Myocyte (in vitro differentiated cells): ENCODE measurements at regions not wholly inside any gene's neighbourhood (a gene's known extent, or its start where the extent isn't known, plus 50 kb on each side); places are given as distances from the start of the nearest gene placed in this dataset.

ENCODE experiments used
- DNase-seq: peaks from one replicate; pipeline ENCODE4 v3.0.0-alpha.2; 2012; ENCODE audit warnings: low read depth

GRCh38 chr5:113900816-113901215 lies 387.3 kb downstream of the YTHDC2 start:
- DNase-seq, result no peak

- DNase-seq, result no peak
Observed at GRCh38 chr5:113901718-113902117, 388.2 kb downstream of the YTHDC2 start.

GRCh38 chr5:113902917-113903660 lies 389.6 kb downstream of the YTHDC2 start:
- no peak for DNase-seq

GRCh38 chr5:113909782-113910181 lies 396.3 kb downstream of the YTHDC2 start:
- DNase-seq, result no peak

GRCh38 chr5:113917997-113918396 lies 404.5 kb downstream of the YTHDC2 start:
- DNase-seq, result no peak

- no peak for DNase-seq
Observed at GRCh38 chr5:113922343-113922742, 408.8 kb downstream of the YTHDC2 start.

- DNase-seq, result no peak
Observed at GRCh38 chr5:113935453-113935852, 422.0 kb downstream of the YTHDC2 start.

GRCh38 chr5:113937301-113937700 lies 423.8 kb downstream of the YTHDC2 start:
- no peak for DNase-seq

GRCh38 chr5:113939988-113940387 lies 421.9 kb upstream of the KCNN2 start:
- no peak for DNase-seq

GRCh38 chr5:113950186-113950585 lies 411.7 kb upstream of the KCNN2 start:
- no peak for DNase-seq

GRCh38 chr5:113965225-113965624 lies 396.6 kb upstream of the KCNN2 start:
- DNase-seq, result no peak

- DNase-seq, result no peak
Observed at GRCh38 chr5:113969901-113970300, 392.0 kb upstream of the KCNN2 start.

- DNase-seq, result no peak
Observed at GRCh38 chr5:113971454-113971853, 390.4 kb upstream of the KCNN2 start.

- DNase-seq, result no peak
Observed at GRCh38 chr5:113974976-113975375, 386.9 kb upstream of the KCNN2 start.

GRCh38 chr5:113984928-113985327 lies 376.9 kb upstream of the KCNN2 start:
- DNase-seq, result no peak

GRCh38 chr5:113985505-113985904 lies 376.4 kb upstream of the KCNN2 start:
- DNase-seq, result no peak

GRCh38 chr5:113989278-113989912 lies 372.5 kb upstream of the KCNN2 start:
- no peak for DNase-seq

GRCh38 chr5:113989913-113990305 lies 372.0 kb upstream of the KCNN2 start:
- no peak for DNase-seq

GRCh38 chr5:114001076-114001475 lies 360.8 kb upstream of the KCNN2 start:
- DNase-seq, result no peak

- DNase-seq, result no peak
Observed at GRCh38 chr5:114006582-114006981, 355.3 kb upstream of the KCNN2 start.

GRCh38 chr5:114007678-114008077 lies 354.2 kb upstream of the KCNN2 start:
- DNase-seq, result no peak

GRCh38 chr5:114010362-114010761 lies 351.5 kb upstream of the KCNN2 start:
- no peak for DNase-seq

GRCh38 chr5:114018186-114018585 lies 343.7 kb upstream of the KCNN2 start:
- DNase-seq, result no peak
